Skeletal muscle cell (primary cell): ENCODE measurements at regions not wholly inside any gene's neighbourhood (a gene's known extent, or its start where the extent isn't known, plus 50 kb on each side); places are given as distances from the start of the nearest gene placed in this dataset.
"Not testable (repeated sequence)": the region's sequence is repeated elsewhere in the genome, so short reads cannot be mapped to it uniquely, and the experiment has no call there.

Source experiments
- DNase-seq: peaks from one replicate; pipeline ENCODE4 v3.0.0-alpha.2; 2010; ENCODE audit warnings: low read depth
- H3K4me3 ChIP-seq: 2 replicates; pipeline ENCODE4 v1.5.1; 2011; ENCODE audit warnings: low read depth, mild to moderate bottlenecking, control low read depth, low read length, moderate library complexity

GRCh38 chr22:23388517-23388890 is 191.6 kb downstream of the IGLL1 start:
- no peak for DNase-seq
- no peak overlapping the region for H3K4me3 ChIP-seq

- no peak for DNase-seq
- no peak overlapping the region for H3K4me3 ChIP-seq
Observed at GRCh38 chr22:23387827-23388516, 192.1 kb downstream of the IGLL1 start.

GRCh38 chr22:23386822-23387580 is 193.1 kb downstream of the IGLL1 start:
- H3K4me3 ChIP-seq: no peak overlapping the region
- no peak for DNase-seq

- peak; percentile 14 for DNase-seq
- H3K4me3 ChIP-seq: no peak overlapping the region
Observed at GRCh38 chr22:23385678-23386631, 194.1 kb downstream of the IGLL1 start.

GRCh38 chr22:23384923-23385677 is 195.0 kb downstream of the IGLL1 start:
- H3K4me3 ChIP-seq: no peak overlapping the region
- no peak for DNase-seq

- no peak overlapping the region for H3K4me3 ChIP-seq
- no peak for DNase-seq
Observed at GRCh38 chr22:23384431-23384830, 195.7 kb downstream of the IGLL1 start.

GRCh38 chr22:23383491-23384361 is 196.4 kb downstream of the IGLL1 start:
- no peak overlapping the region for H3K4me3 ChIP-seq
- no peak for DNase-seq

- DNase-seq: no peak
- no peak overlapping the region for H3K4me3 ChIP-seq
Observed at GRCh38 chr22:23382428-23383218, 197.5 kb downstream of the IGLL1 start.

- no peak overlapping the region for H3K4me3 ChIP-seq
- DNase-seq: no peak
Observed at GRCh38 chr22:23381661-23382427, 198.2 kb downstream of the IGLL1 start.

- no peak for DNase-seq
- no peak overlapping the region for H3K4me3 ChIP-seq
Observed at GRCh38 chr22:23380911-23381310, 199.2 kb downstream of the IGLL1 start.

- H3K4me3 ChIP-seq: no peak overlapping the region
Observed at GRCh38 chr22:23380230-23380573, 199.9 kb downstream of the IGLL1 start.

GRCh38 chr22:23379540-23380229 is 199.4 kb downstream of the BCR start:
- DNase-seq, H3K4me3 ChIP-seq: not testable (repeated sequence)

More at GRCh38 chr22:23380230-23380573, 199.9 kb downstream of the IGLL1 start:
- no peak for DNase-seq

GRCh38 chr22:23377767-23378166 is 197.5 kb downstream of the BCR start:
- DNase-seq: no peak
- no peak overlapping the region for H3K4me3 ChIP-seq

GRCh38 chr22:23376256-23376655 is 195.9 kb downstream of the BCR start:
- no peak for DNase-seq
- H3K4me3 ChIP-seq: no peak overlapping the region

- DNase-seq: no peak
- H3K4me3 ChIP-seq: no peak overlapping the region
Observed at GRCh38 chr22:23375031-23375827, 194.9 kb downstream of the BCR start.

- H3K4me3 ChIP-seq: no peak overlapping the region
- DNase-seq: no peak
Observed at GRCh38 chr22:23373601-23374000, 193.3 kb downstream of the BCR start.
